IMR-90 (cell line): ENCODE measurements at regions not wholly inside any gene's neighbourhood (a gene's known extent, or its start where the extent isn't known, plus 50 kb on each side); places are given as distances from the start of the nearest gene placed in this dataset.
"Not testable (repeated sequence)": the region's sequence is repeated elsewhere in the genome, so short reads cannot be mapped to it uniquely, and the experiment has no call there.

ENCODE experiments used
- CTCF ChIP-seq: conservative IDR thresholded peaks from 2 replicates; pipeline ENCODE4 v1.5.1; 2012; ENCODE audit warnings: mild to moderate bottlenecking, low read depth, low read length, improper control_type of control experiment
- ELK1 ChIP-seq: fragments of 150-350 bp; IDR thresholded peaks from 2 replicates; pipeline ENCODE4 v1.6.1; 2016; ENCODE audit warnings: low read depth, mild to moderate bottlenecking, low read length, moderate library complexity, borderline replicate concordance
- MAFK ChIP-seq: IDR thresholded peaks from 2 replicates; pipeline ENCODE4 v1.6.1; 2012; ENCODE audit warnings: low read depth, low read length, improper control_type of control experiment
- MAZ ChIP-seq: IDR thresholded peaks from 2 replicates; pipeline ENCODE4 v1.6.1; 2012; ENCODE audit warnings: low read depth, mild to moderate bottlenecking, low read length, improper control_type of control experiment, moderate library complexity, borderline replicate concordance
- MXI1 ChIP-seq: IDR thresholded peaks from 2 replicates; pipeline ENCODE4 v1.6.1; 2012; ENCODE audit warnings: low read depth, mild to moderate bottlenecking, low read length, moderate library complexity, borderline replicate concordance
- NFE2L2 ChIP-seq: fragments of 150-350 bp; IDR thresholded peaks from 2 replicates; pipeline ENCODE4 v1.6.1; 2016; ENCODE audit warnings: low read depth, mild to moderate bottlenecking, low read length
- POLR2A ChIP-seq: IDR thresholded peaks from 2 replicates; pipeline ENCODE4 v1.6.1; 2012; ENCODE audit warnings: mild to moderate bottlenecking, low read depth, low read length
- RAD21 ChIP-seq: IDR thresholded peaks from 2 replicates; pipeline ENCODE4 v1.6.1; 2012; ENCODE audit warnings: low read length, improper control_type of control experiment
- RCOR1 ChIP-seq: IDR thresholded peaks from 2 replicates; pipeline ENCODE4 v1.6.1; 2012; ENCODE audit warnings: mild to moderate bottlenecking, low read length, improper control_type of control experiment; ENCODE audit not compliant: insufficient replicate concordance
- RFX5 ChIP-seq: IDR thresholded peaks from 2 replicates; pipeline ENCODE4 v1.8.0; 2012; ENCODE audit warnings: low read depth, mild to moderate bottlenecking, low read length, moderate library complexity
- SMC3 ChIP-seq: fragments of 150-350 bp; IDR thresholded peaks from 2 replicates; pipeline ENCODE4 v1.6.1; 2016; ENCODE audit warnings: low read depth, mild to moderate bottlenecking, antibody characterized with exemption, low read length, moderate library complexity
- USF2 ChIP-seq: fragments of 150-350 bp; IDR thresholded peaks from 2 replicates; pipeline ENCODE4 v1.6.1; 2017; ENCODE audit warnings: mild to moderate bottlenecking, antibody characterized with exemption, low read length, low read depth

GRCh38 chr1:218935408-218935807 lies 238.3 kb upstream of the LYPLAL1 start:
- TF ChIP-seq CTCF, POLR2A, ELK1, MXI1, MAZ, USF2, RAD21, RFX5, MAFK, RCOR1, NFE2L2, SMC3: not testable (repeated sequence)
